ENCODE measurements at regions not wholly inside any gene's neighbourhood (a gene's known extent, or its start where the extent isn't known, plus 50 kb on each side); places are given as distances from the start of the nearest gene placed in this dataset.
"Not testable (repeated sequence)": the region's sequence is repeated elsewhere in the genome, so short reads cannot be mapped to it uniquely, and the experiment has no call there.

DNA sequence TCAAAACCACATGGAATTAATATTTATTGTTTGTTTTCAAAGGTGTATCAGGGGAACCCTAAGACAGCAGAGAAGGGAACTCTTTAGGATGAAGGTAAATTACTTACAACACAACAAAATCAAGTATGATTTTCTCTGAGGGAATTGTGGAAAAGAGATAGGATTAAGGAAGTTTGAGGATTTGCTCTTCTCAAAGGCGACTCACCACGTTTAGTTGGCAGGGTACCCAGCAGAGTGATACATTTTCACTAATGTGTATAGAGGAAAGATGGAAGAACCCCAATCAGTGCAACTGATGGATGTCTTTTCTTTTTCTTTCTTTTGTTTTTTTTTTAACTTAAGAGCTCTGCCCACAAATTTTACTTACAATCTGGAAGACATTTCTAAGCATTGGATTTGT is 499.2 kb downstream of the CCER1 start:
- H3K9me3 ChIP-seq (ENCODE audit: insufficient read depth, low read length), result no peaks in the 10 kb centered on the region
- TF ChIP-seq, protein P1, sequence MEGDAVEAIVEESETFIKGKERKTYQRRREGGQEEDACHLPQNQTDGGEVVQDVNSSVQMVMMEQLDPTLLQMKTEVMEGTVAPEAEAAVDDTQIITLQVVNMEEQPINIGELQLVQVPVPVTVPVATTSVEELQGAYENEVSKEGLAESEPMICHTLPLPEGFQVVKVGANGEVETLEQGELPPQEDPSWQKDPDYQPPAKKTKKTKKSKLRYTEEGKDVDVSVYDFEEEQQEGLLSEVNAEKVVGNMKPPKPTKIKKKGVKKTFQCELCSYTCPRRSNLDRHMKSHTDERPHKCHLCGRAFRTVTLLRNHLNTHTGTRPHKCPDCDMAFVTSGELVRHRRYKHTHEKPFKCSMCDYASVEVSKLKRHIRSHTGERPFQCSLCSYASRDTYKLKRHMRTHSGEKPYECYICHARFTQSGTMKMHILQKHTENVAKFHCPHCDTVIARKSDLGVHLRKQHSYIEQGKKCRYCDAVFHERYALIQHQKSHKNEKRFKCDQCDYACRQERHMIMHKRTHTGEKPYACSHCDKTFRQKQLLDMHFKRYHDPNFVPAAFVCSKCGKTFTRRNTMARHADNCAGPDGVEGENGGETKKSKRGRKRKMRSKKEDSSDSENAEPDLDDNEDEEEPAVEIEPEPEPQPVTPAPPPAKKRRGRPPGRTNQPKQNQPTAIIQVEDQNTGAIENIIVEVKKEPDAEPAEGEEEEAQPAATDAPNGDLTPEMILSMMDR (IDR thresholded peaks at IDR 0.05; ENCODE audit: insufficient read depth, low read length, poor library complexity, severe bottlenecking), result no peak
- TF ChIP-seq EZH2phosphoT487 (conservative IDR thresholded peaks at IDR 0.05; ENCODE audit: low read length), result no peak
- H3K4me3 ChIP-seq (ENCODE audit: insufficient read depth, low read length, poor library complexity, severe bottlenecking), result no peak overlapping the region
- no peaks in the 10 kb centered on the region for H3K36me3 ChIP-seq (ENCODE audit: low read length)
- no peak overlapping the region for H3K9ac ChIP-seq (ENCODE audit: low read length)
- H3K27ac ChIP-seq (ENCODE audit: low read depth, low read length), result no peak overlapping the region
- 0 out of 2 replicates have a peak, but pooled peaks cover 1% of the 10 kb centered on the region for H3K9me2 ChIP-seq (replicated peaks; ENCODE audit: insufficient read depth, low read length)
- H3K27me3 ChIP-seq (ENCODE audit: low read length), result no peaks in the 10 kb centered on the region
- no peak overlapping the region for H2AFZ ChIP-seq (ENCODE audit: low read depth, low read length, severe bottlenecking)
- H4K20me1 ChIP-seq (ENCODE audit: low read depth, low read length), result no peaks in the 10 kb centered on the region
- no peaks in the 10 kb centered on the region for H3F3A ChIP-seq (ENCODE audit: insufficient read depth)
- H3K79me2 ChIP-seq (ENCODE audit: insufficient read depth, low read length), result no peaks in the 10 kb centered on the region
- H3K4me2 ChIP-seq (ENCODE audit: low read depth, low read length, poor library complexity, severe bottlenecking), result no peak overlapping the region

DNA sequence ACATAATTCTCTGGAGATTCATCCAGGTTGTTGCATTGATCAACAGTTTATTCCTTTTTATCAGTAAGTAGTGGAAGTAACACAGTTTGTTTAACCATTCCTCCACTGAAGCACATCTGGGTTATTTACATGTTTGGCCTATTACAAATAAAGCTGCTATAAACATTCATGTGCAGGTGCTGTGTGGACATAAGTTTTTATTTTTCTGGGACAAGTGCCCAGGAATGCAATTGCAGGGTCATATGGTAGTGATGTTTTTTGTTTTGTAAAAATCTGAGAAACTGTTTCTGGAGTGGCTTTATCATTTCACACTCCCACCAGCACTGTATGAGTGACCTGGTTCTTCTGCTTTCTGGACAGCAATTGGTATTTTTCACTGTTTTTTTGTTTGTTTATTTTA is 505.4 kb downstream of the CCER1 start:
- H3K9me2 ChIP-seq (replicated peaks; ENCODE audit: insufficient read depth, low read length), result no peaks in the 10 kb centered on the region
- H4K20me1 ChIP-seq (ENCODE audit: low read depth, low read length), result no peaks in the 10 kb centered on the region
- H3K27ac ChIP-seq (ENCODE audit: low read depth, low read length), result no peak overlapping the region
- no peaks in the 10 kb centered on the region for H3K9me3 ChIP-seq (ENCODE audit: insufficient read depth, low read length)
- H2AFZ ChIP-seq (ENCODE audit: low read depth, low read length, severe bottlenecking), result no peak overlapping the region
- no peaks in the 10 kb centered on the region for H3K79me2 ChIP-seq (ENCODE audit: insufficient read depth, low read length)
- no peak for TF ChIP-seq EZH2phosphoT487 (conservative IDR thresholded peaks at IDR 0.05; ENCODE audit: low read length)
- TF ChIP-seq, protein P1 (IDR thresholded peaks at IDR 0.05; ENCODE audit: insufficient read depth, low read length, poor library complexity, severe bottlenecking), result no peak
- H3K36me3 ChIP-seq (ENCODE audit: low read length), result no peaks in the 10 kb centered on the region
- H3F3A ChIP-seq (ENCODE audit: insufficient read depth), result no peaks in the 10 kb centered on the region
- H3K4me2 ChIP-seq (ENCODE audit: low read depth, low read length, poor library complexity, severe bottlenecking), result no peak overlapping the region
- H3K27me3 ChIP-seq (ENCODE audit: low read length), result no peaks in the 10 kb centered on the region
- H3K9ac ChIP-seq (ENCODE audit: low read length), result no peak overlapping the region
- H3K4me3 ChIP-seq (ENCODE audit: insufficient read depth, low read length, poor library complexity, severe bottlenecking), result no peak overlapping the region

DNA sequence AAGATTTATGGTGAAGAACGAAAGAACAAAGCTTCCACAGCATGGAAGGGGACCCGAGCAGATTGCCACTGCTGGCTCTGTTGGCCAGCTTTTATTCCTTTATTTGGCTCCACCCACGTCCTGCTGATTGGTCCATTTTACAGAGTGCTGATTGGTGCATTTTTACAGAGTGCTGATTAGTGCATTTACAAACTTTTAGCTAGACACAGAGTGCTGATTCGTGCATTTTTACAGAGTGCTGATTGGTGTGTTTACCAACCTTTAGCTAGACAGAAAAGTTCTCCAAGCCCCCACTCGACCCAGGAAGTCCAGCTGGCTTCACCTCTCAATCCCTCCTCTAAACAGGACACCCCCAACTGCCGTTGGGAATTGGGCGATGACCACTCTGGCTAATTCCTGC is 511.5 kb downstream of the CCER1 start:
- not testable (repeated sequence) for H2AFZ ChIP-seq (ENCODE audit: low read depth, low read length, severe bottlenecking); H4K20me1 ChIP-seq (ENCODE audit: low read depth, low read length); H3K27me3 ChIP-seq (ENCODE audit: low read length); H3K79me2 ChIP-seq (ENCODE audit: insufficient read depth, low read length); H3F3A ChIP-seq (ENCODE audit: insufficient read depth); H3K36me3 ChIP-seq (ENCODE audit: low read length); H3K27ac ChIP-seq (ENCODE audit: low read depth, low read length); H3K9ac ChIP-seq (ENCODE audit: low read length); H3K4me2 ChIP-seq (ENCODE audit: low read depth, low read length, poor library complexity, severe bottlenecking); H3K4me3 ChIP-seq (ENCODE audit: insufficient read depth, low read length, poor library complexity, severe bottlenecking); H3K9me3 ChIP-seq (ENCODE audit: insufficient read depth, low read length); H3K9me2 ChIP-seq (replicated peaks; ENCODE audit: insufficient read depth, low read length)

DNA sequence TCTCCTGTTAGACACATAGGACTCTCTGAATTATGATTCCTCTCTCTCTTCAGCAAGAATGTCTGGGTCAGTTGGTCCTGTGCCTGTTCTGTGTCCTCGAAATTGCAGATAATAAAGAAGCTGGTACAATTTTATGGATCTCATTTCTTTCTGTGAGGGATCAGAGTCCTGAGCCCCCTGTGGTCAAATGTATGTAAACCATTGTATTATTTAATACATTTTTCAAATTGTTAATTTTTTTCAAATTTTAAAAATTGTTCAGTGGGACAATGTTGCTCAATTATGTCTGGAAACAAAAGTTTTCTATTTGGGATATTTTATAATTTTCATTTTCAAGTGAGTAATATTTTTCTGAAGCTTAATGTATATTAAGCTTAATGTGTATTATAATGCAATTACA is 513.5 kb downstream of the CCER1 start:
- Histone ChIP-seq H3K79me2 (ENCODE audit: insufficient read depth, low read length) (no peaks in the 10 kb centered on the region), H4K20me1 (ENCODE audit: low read depth, low read length) (no peaks in the 10 kb centered on the region), H2AFZ (ENCODE audit: low read depth, low read length, severe bottlenecking) (no peak overlapping the region), H3K9me2 (replicated peaks; ENCODE audit: insufficient read depth, low read length) (no peaks in the 10 kb centered on the region), H3K4me3 (ENCODE audit: insufficient read depth, low read length, poor library complexity, severe bottlenecking) (no peak overlapping the region), H3K9ac (ENCODE audit: low read length) (no peak overlapping the region), H3K36me3 (ENCODE audit: low read length) (no peaks in the 10 kb centered on the region), H3K27me3 (ENCODE audit: low read length) (no peaks in the 10 kb centered on the region), H3K4me2 (ENCODE audit: low read depth, low read length, poor library complexity, severe bottlenecking) (no peak overlapping the region), H3K27ac (ENCODE audit: low read depth, low read length) (no peak overlapping the region), H3F3A (ENCODE audit: insufficient read depth) (no peaks in the 10 kb centered on the region), H3K9me3 (ENCODE audit: insufficient read depth, low read length) (no peaks in the 10 kb centered on the region)
- TF ChIP-seq EZH2phosphoT487 (conservative IDR thresholded peaks at IDR 0.05; ENCODE audit: low read length), result no peak
- TF ChIP-seq, protein P1 (IDR thresholded peaks at IDR 0.05; ENCODE audit: insufficient read depth, low read length, poor library complexity, severe bottlenecking), result no peak
